ENCODE measurements at regions not wholly inside any gene's neighbourhood (a gene's known extent, or its start where the extent isn't known, plus 50 kb on each side); places are given as distances from the start of the nearest gene placed in this dataset.

DNA sequence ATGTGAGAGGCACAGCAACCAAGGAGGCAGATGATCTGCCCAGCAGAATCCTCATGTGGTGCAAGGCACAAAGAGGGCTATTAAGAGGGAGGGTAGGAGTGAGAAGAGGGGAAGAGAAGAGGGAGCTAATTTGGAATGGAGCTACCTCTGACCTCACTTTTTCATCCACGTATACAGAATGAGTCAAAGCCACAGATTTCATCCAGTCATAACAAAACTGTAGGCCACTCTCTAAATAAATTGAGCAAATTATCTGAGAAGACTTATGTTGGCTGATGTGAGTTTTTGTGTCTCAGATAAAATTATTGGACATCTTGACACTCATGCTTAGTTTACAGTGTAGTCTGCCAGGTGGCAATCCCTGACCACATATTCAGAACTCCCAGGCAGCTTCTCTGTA is 325.6 kb downstream of the TTLL7 start:
- Histone ChIP-seq H3K4me2 (peak overlapping the region in 2 of 11 experiments; percentile 31 to 55; a peak in 4 of 22 replicates), H3K27me3 (no peaks in the 10 kb centered on the region), H3K27ac (peak overlapping the region in 2 of 11 experiments; percentile 24 to 44; a peak in 4 of 22 replicates), H3K4me3 (no peak overlapping the region), H3K36me3 (no peaks in the 10 kb centered on the region), H4K20me1 (no peaks in the 10 kb centered on the region), H3K4me1 (peaks cover 0 to 17% (median 0%) of the 10 kb centered on the region in 10 experiments; a peak in 5 of 20 replicates), H3K9ac (no peak overlapping the region), H3K9me3 (replicated peaks in 1 of 11) (peaks cover 0 to 8% (median 6%) of the 10 kb centered on the region in 11 experiments; a peak in 8 of 22 replicates)
- TF ChIP-seq Cebpa-rat (IDR thresholded peaks at IDR 0.05): no peak

DNA sequence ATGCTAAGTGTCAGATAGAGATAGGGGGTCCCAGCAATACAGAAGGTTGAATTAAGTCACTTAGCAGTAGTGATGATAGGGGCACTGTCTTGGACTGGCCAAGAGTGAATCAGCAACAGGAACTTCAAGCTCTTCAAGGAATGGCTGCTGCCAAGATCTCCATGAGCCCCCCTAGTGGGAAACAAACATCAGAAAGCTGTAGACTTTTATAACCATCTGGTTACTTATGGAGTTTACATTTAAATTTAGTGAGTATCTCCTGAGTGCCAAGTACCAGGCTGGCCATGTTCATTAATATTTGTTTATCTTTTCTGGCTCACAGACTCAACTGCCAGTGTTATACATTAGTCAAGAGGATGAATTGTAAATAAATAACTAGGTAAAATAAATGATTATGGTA is 327.3 kb downstream of the TTLL7 start:
- Histone ChIP-seq H4K20me1 (no peaks in the 10 kb centered on the region), H3K9ac (no peak overlapping the region), H3K4me3 (no peak overlapping the region), H3K4me2 (no peak overlapping the region), H3K36me3 (no peaks in the 10 kb centered on the region), H3K27ac (no peak overlapping the region), H3K4me1 (peaks cover 0 to 17% (median 0%) of the 10 kb centered on the region in 10 experiments; a peak in 5 of 20 replicates), H3K27me3 (no peaks in the 10 kb centered on the region), H3K9me3 (replicated peaks in 1 of 11) (peaks cover 0 to 8% (median 6%) of the 10 kb centered on the region in 11 experiments; a peak in 8 of 22 replicates)
- TF ChIP-seq Cebpa-rat (IDR thresholded peaks at IDR 0.05): no peak

DNA sequence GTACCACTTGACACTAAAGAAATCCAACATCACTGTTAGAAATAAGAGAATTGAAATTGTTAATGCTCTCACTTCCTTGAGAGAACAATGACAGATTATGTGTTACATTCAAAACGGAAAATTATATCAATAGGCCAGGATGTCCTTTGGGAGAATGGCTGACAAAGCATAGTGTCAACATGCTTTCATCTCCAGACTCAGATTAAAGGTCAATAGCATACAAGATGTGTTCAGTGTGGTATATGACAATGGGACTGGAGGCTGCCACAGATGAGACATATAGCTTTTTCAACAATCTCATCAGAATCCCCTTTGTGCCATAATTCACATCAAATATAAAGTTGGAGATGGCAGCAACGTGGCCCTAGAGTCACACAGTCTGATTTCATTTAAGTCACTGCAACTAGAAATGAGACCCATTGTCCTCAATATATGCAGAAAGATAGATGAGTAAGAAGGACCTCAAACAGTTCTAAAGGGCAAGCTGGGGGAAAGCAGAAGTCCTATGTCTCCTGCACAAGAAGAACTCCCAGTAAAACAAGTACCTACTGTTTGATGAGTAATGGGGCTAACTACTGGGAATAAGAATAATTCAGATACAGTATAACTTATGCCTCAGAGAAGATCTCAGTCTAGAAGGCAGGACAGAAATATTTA is 327.9 kb downstream of the TTLL7 start:
- H3K27me3 ChIP-seq: no peaks in the 10 kb centered on the region
- H3K27ac ChIP-seq: no peak overlapping the region
- peaks cover 0 to 17% (median 0%) of the 10 kb centered on the region in 10 experiments; a peak in 5 of 20 replicates for H3K4me1 ChIP-seq
- H3K4me2 ChIP-seq: no peak overlapping the region
- no peak overlapping the region for H3K4me3 ChIP-seq
- no peak overlapping the region for H3K9ac ChIP-seq
- peaks cover 0 to 8% (median 6%) of the 10 kb centered on the region in 11 experiments; a peak in 8 of 22 replicates for H3K9me3 ChIP-seq (replicated peaks in 1 of 11)
- H4K20me1 ChIP-seq: no peaks in the 10 kb centered on the region
- H3K36me3 ChIP-seq: no peaks in the 10 kb centered on the region
- no peak for TF ChIP-seq Cebpa-rat (IDR thresholded peaks at IDR 0.05)

DNA sequence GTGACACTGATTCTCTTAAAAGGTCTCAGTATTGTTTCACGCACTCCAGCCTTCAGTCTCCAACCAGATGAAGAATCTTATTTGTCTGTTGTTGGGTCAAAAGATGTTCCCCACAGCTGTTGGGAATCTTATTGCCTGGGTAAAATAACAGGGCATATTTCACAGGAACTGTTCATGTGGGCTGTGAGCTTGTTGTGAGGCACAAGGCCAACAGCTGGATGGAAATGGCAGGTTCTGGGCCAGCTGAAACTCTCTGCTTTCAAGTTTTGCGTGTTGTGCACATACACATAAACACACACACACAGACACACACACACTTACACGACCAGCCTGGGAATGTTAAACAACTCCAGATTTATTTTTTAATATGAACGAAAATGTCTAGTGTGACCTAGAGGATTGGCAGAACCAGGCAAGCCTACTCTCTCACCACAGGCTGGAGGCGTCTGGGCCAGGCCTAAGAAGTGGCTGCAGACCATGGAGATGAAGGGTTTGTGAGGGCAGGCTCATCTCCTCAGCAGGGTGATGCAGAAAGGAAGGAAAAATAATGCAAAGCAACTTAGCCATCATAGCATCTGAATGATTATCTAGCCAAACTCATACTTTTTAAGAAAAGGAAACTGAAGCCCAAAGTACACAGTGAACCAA is 357.0 kb downstream of the TTLL7 start:
- H3K36me3 ChIP-seq: no peaks in the 10 kb centered on the region
- H3K9me3 ChIP-seq (replicated peaks in 1 of 11): no peaks in the 10 kb centered on the region
- no peaks in the 10 kb centered on the region for H4K20me1 ChIP-seq
- peaks cover 0 to 9% (median 5%) of the 10 kb centered on the region in 10 experiments; a peak in 8 of 20 replicates for H3K4me1 ChIP-seq
- no peak overlapping the region for H3K4me3 ChIP-seq
- no peaks in the 10 kb centered on the region for H3K27me3 ChIP-seq
- peak overlapping the region in 10 of 11 experiments; percentile 0 to 53 (median 26); a peak in 11 of 22 replicates for H3K4me2 ChIP-seq
- no peak overlapping the region for H3K9ac ChIP-seq
- peak overlapping the region in 1 of 11 experiments; percentile 5; a peak in 1 of 22 replicates for H3K27ac ChIP-seq
- no peak for TF ChIP-seq Cebpa-rat (IDR thresholded peaks at IDR 0.05)

DNA sequence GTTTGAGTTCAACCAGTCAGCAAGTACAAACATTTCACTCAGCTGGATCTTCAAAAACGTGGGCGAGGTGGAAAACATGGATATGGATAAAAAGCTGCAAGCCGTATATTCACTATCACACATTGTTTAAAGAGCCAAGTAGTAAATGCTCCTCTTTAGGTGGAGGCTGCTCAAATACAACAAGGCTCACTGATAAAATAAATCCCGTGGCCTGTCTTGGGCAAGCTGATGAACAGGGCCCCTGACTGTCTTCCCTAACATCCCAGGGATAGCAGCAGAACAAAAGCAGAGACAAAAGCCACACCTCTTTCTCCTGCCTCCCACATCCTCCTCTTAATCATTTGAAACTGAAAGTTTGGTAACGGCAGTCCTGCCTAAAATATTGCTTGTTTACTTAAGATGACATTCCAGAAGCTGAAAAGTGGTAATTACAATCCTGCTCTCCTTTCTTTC is 357.7 kb downstream of the TTLL7 start:
- peak overlapping the region in 1 of 11 experiments; percentile 5; a peak in 1 of 22 replicates for H3K27ac ChIP-seq
- H3K4me1 ChIP-seq: peaks cover 0 to 9% (median 5%) of the 10 kb centered on the region in 10 experiments; a peak in 8 of 20 replicates
- no peaks in the 10 kb centered on the region for H3K27me3 ChIP-seq
- H3K4me2 ChIP-seq: peak overlapping the region; percentile 0 to 53 (median 29); a peak in 16 of 22 replicates
- no peaks in the 10 kb centered on the region for H4K20me1 ChIP-seq
- H3K36me3 ChIP-seq: no peaks in the 10 kb centered on the region
- peak overlapping the region in 2 of 11 experiments; percentile 6 to 11; a peak in 2 of 22 replicates for H3K9ac ChIP-seq
- no peak for TF ChIP-seq Cebpa-rat (IDR thresholded peaks at IDR 0.05)
- no peak overlapping the region for H3K4me3 ChIP-seq
- H3K9me3 ChIP-seq (replicated peaks in 1 of 11): no peaks in the 10 kb centered on the region

DNA sequence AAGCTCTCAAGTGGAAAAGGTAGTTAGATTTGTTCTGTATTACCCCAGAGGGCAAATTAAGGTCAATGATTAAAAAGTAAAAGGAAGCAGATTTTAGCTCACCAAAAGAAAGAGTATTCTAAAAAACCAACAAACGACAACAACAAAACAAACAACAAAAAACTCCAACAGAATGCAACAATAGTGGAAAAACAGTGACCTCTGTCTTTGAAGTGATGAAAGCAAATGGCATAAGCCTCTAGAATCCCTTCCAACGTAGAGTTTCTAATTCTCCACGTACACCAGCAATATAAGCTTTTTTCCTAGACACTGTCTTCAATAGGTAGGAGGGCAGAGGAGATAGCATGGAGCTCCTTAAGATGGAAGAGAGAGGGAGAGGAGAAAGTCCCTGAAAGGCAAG is 359.1 kb downstream of the TTLL7 start:
- no peak overlapping the region for H3K4me2 ChIP-seq
- H3K9me3 ChIP-seq (replicated peaks in 1 of 11): no peaks in the 10 kb centered on the region
- H3K36me3 ChIP-seq: no peaks in the 10 kb centered on the region
- H3K27me3 ChIP-seq: no peaks in the 10 kb centered on the region
- H3K4me1 ChIP-seq: peaks cover 0 to 9% (median 5%) of the 10 kb centered on the region in 10 experiments; a peak in 8 of 20 replicates
- no peaks in the 10 kb centered on the region for H4K20me1 ChIP-seq
- no peak overlapping the region for H3K9ac ChIP-seq
- no peak overlapping the region for H3K4me3 ChIP-seq
- no peak for TF ChIP-seq Cebpa-rat (IDR thresholded peaks at IDR 0.05)
- H3K27ac ChIP-seq: no peak overlapping the region

DNA sequence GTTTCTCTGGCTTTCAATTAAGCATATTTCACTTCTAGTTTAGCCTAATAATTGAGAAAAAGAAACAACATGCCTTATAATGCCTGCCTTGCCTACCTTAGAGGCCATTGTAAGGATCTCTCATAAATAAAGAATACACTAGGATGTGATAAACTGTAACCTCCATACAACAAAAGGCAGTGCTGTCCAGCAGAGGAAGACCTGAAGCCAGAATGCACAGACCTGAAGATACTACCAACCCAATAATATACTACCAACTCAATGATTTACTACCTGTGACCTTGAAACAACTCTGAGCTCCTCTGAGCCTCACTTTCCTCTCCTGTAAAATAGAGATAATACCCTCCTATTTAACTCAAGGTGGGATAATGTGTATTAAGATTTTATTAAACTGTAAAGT is 361.3 kb downstream of the TTLL7 start:
- H3K9ac ChIP-seq: no peak overlapping the region
- no peak overlapping the region for H3K4me2 ChIP-seq
- H4K20me1 ChIP-seq: no peaks in the 10 kb centered on the region
- peaks cover 0 to 9% (median 5%) of the 10 kb centered on the region in 10 experiments; a peak in 8 of 20 replicates for H3K4me1 ChIP-seq
- TF ChIP-seq Cebpa-rat (IDR thresholded peaks at IDR 0.05): no peak
- no peak overlapping the region for H3K4me3 ChIP-seq
- H3K36me3 ChIP-seq: no peaks in the 10 kb centered on the region
- no peaks in the 10 kb centered on the region for H3K9me3 ChIP-seq (replicated peaks in 1 of 11)
- no peaks in the 10 kb centered on the region for H3K27me3 ChIP-seq
- no peak overlapping the region for H3K27ac ChIP-seq

DNA sequence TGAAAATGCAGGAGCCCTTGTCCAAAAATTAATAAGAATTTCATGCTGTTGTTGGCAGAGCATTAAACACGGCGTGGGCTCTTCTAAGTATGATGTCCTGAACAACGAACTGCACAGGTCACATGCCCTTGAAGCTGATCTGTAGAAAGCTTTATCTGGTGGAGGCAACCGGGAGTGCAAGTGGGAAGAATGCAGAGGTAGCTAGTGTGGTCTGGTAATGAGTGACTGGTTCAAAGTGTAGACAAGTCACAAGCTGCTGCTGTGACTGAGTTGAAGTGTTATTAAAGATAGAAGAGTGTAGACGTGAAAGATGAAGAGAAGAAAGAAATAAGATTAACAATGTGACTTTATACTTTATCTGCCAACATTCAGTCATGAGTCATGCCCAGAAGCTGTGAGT is 361.9 kb downstream of the TTLL7 start:
- no peaks in the 10 kb centered on the region for H3K27me3 ChIP-seq
- no peak overlapping the region for H3K4me3 ChIP-seq
- no peak for TF ChIP-seq Cebpa-rat (IDR thresholded peaks at IDR 0.05)
- peaks cover 0 to 9% (median 5%) of the 10 kb centered on the region in 10 experiments; a peak in 8 of 20 replicates for H3K4me1 ChIP-seq
- H3K9ac ChIP-seq: no peak overlapping the region
- no peaks in the 10 kb centered on the region for H4K20me1 ChIP-seq
- no peak overlapping the region for H3K4me2 ChIP-seq
- no peaks in the 10 kb centered on the region for H3K36me3 ChIP-seq
- no peak overlapping the region for H3K27ac ChIP-seq
- H3K9me3 ChIP-seq (replicated peaks in 1 of 11): no peaks in the 10 kb centered on the region

DNA sequence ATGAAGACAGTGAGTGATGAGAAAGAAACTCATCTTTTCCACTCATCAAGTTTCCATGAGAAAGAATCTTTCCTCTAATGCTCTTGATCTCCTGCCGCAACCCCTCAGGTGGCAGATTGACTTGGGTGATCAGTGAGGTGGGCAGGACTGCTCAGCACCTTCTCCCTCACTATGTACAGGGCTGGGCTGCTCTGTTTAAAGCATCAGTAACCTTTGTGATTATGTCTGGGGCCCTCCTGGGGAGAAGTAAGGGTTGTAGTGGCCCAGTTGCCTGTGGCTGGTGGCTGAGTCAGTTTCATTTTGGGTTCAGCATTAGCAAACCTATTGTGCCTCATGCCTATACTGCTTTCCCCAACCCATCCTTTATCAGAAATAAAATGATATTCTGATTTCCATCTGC is 366.0 kb downstream of the TTLL7 start:
- no peak overlapping the region for H3K27ac ChIP-seq
- H3K9ac ChIP-seq: no peak overlapping the region
- H3K4me2 ChIP-seq: no peak overlapping the region
- H3K27me3 ChIP-seq: no peaks in the 10 kb centered on the region
- H4K20me1 ChIP-seq: no peaks in the 10 kb centered on the region
- peaks cover 0 to 10% (median 0%) of the 10 kb centered on the region in 11 experiments; a peak in 1 of 22 replicates for H3K9me3 ChIP-seq (replicated peaks in 1 of 11)
- H3K4me1 ChIP-seq: no peaks in the 10 kb centered on the region
- no peak for TF ChIP-seq Cebpa-rat (IDR thresholded peaks at IDR 0.05)
- H3K36me3 ChIP-seq: no peaks in the 10 kb centered on the region
- H3K4me3 ChIP-seq: no peak overlapping the region
